ENCODE measurements at regions not wholly inside any gene's neighbourhood (a gene's known extent, or its start where the extent isn't known, plus 50 kb on each side); places are given as distances from the start of the nearest gene placed in this dataset.

GRCh38 chr5:6262651-6263363 lies 115.5 kb downstream of the MED10 start:
- no peak for TF ChIP-seq CTCF (IDR thresholded peaks at IDR 0.05)
- H3K4me1 ChIP-seq = no peaks in the 10 kb centered on the region
- H3K4me3 ChIP-seq = no peak overlapping the region
- no peaks in the 10 kb centered on the region for H3K27me3 ChIP-seq
- DNase-seq (ENCODE audit: low spot score) = no peak
- no peaks in the 10 kb centered on the region for H3K36me3 ChIP-seq
- no peak overlapping the region for H3K27ac ChIP-seq
- no peaks in the 10 kb centered on the region for H3K9me3 ChIP-seq

- Histone ChIP-seq H3K27me3 (no peaks in the 10 kb centered on the region), H3K27ac (no peak overlapping the region), H3K9me3 (no peaks in the 10 kb centered on the region), H3K4me3 (no peak overlapping the region), H3K4me1 (no peaks in the 10 kb centered on the region), H3K36me3 (no peaks in the 10 kb centered on the region)
- TF ChIP-seq CTCF (IDR thresholded peaks at IDR 0.05) = no peak
- DNase-seq (ENCODE audit: low spot score) = no peak
Measured at GRCh38 chr5:6261668-6262067, 116.7 kb downstream of the MED10 start.

GRCh38 chr5:6261256-6261655 lies 117.1 kb downstream of the MED10 start:
- TF ChIP-seq CTCF (IDR thresholded peaks at IDR 0.05) = no peak
- H3K9me3 ChIP-seq = no peaks in the 10 kb centered on the region
- no peaks in the 10 kb centered on the region for H3K4me1 ChIP-seq
- no peak overlapping the region for H3K4me3 ChIP-seq
- no peak overlapping the region for H3K27ac ChIP-seq
- no peaks in the 10 kb centered on the region for H3K36me3 ChIP-seq
- H3K27me3 ChIP-seq = no peaks in the 10 kb centered on the region
- no peak for DNase-seq (ENCODE audit: low spot score)

GRCh38 chr5:6260846-6261245 lies 117.5 kb downstream of the MED10 start:
- no peaks in the 10 kb centered on the region for H3K9me3 ChIP-seq
- H3K36me3 ChIP-seq = no peaks in the 10 kb centered on the region
- DNase-seq (ENCODE audit: low spot score) = no peak
- no peak overlapping the region for H3K27ac ChIP-seq
- no peak overlapping the region for H3K4me3 ChIP-seq
- H3K27me3 ChIP-seq = no peaks in the 10 kb centered on the region
- TF ChIP-seq CTCF (IDR thresholded peaks at IDR 0.05) = no peak
- no peaks in the 10 kb centered on the region for H3K4me1 ChIP-seq

GRCh38 chr5:6256901-6257300 lies 121.4 kb downstream of the MED10 start:
- Histone ChIP-seq H3K36me3 (no peaks in the 10 kb centered on the region), H3K4me3 (no peak overlapping the region), H3K9me3 (no peaks in the 10 kb centered on the region), H3K27me3 (no peaks in the 10 kb centered on the region), H3K27ac (no peak overlapping the region), H3K4me1 (no peaks in the 10 kb centered on the region)
- TF ChIP-seq CTCF (IDR thresholded peaks at IDR 0.05) = no peak
- no peak for DNase-seq (ENCODE audit: low spot score)

- no peak for TF ChIP-seq CTCF (IDR thresholded peaks at IDR 0.05)
- no peak overlapping the region for H3K27ac ChIP-seq
- DNase-seq (ENCODE audit: low spot score) = no peak
Measured at GRCh38 chr5:6255956-6256355, 122.4 kb downstream of the MED10 start.

More at GRCh38 chr5:6255956-6256355, 122.4 kb downstream of the MED10 start:
- no peaks in the 10 kb centered on the region for H3K9me3 ChIP-seq
- no peaks in the 10 kb centered on the region for H3K27me3 ChIP-seq
- no peaks in the 10 kb centered on the region for H3K4me1 ChIP-seq
- H3K4me3 ChIP-seq = no peak overlapping the region
- H3K36me3 ChIP-seq = no peaks in the 10 kb centered on the region

Measured in right atrium auricular region (tissue), 2 donors.